HepG2 (cell line): ENCODE measurements at regions not wholly inside any gene's neighbourhood (a gene's known extent, or its start where the extent isn't known, plus 50 kb on each side); places are given as distances from the start of the nearest gene placed in this dataset.

Source experiments
- CENPT ChIP-seq: sonication (generic); formaldehyde crosslinking; IDR thresholded peaks from 2 replicates; pipeline ENCODE4 v1.8.0; 2022; ENCODE audit warnings: low read depth, mild to moderate bottlenecking, moderate library complexity, missing genetic modification reagents
- EZH2 ChIP-seq: conservative IDR thresholded peaks from 2 replicates; pipeline ENCODE4 v1.6.1; 2012; ENCODE audit warnings: mild to moderate bottlenecking, low read depth, low read length, moderate library complexity
- FOSL1 ChIP-seq: sonication (generic); formaldehyde crosslinking; IDR thresholded peaks from 2 replicates; pipeline ENCODE4 v1.9.0; 2021; ENCODE audit warnings: missing genetic modification reagents, borderline replicate concordance
- FOXP1 ChIP-seq, 2 experiments: fragments of 450-650 bp in 1 of 2; IDR thresholded peaks; 2 replicates each; pipeline ENCODE4 v1.6.1; 2017 to 2018; ENCODE audit warnings: antibody characterized with exemption in 1 of 2
- KDM5A ChIP-seq: fragments of 200-600 bp; sonication (generic); IDR thresholded peaks from 2 replicates; pipeline ENCODE4 v1.7.0; 2018; ENCODE audit warnings: antibody characterized with exemption, mild to moderate bottlenecking, low read length, borderline replicate concordance
- MAX ChIP-seq: IDR thresholded peaks from 2 replicates; pipeline ENCODE4 v1.6.1; 2012; ENCODE audit warnings: inconsistent platforms
- REST ChIP-seq, 2 experiments: IDR thresholded peaks; 2 replicates each; pipeline ENCODE4 v1.6.1; 2011 to 2012; ENCODE audit warnings: low read length in 2 of 2, borderline replicate concordance in 1 of 2, low read depth in 1 of 2, mild to moderate bottlenecking in 1 of 2, moderate library complexity in 1 of 2
- THAP8 ChIP-seq: sonication (generic); formaldehyde crosslinking; IDR thresholded peaks from 2 replicates; pipeline ENCODE4 v1.5.1; 2020; ENCODE audit warnings: missing genetic modification reagents, mild to moderate bottlenecking, borderline replicate concordance
- ZBTB4 ChIP-seq: sonication (generic); formaldehyde crosslinking; IDR thresholded peaks from 2 replicates; pipeline ENCODE4 v1.4.0; 2020; ENCODE audit warnings: missing genetic modification reagents, mild to moderate bottlenecking, borderline replicate concordance
- ZFP82 ChIP-seq: sonication (generic); formaldehyde crosslinking; IDR thresholded peaks from 2 replicates; pipeline ENCODE4 v1.5.1; 2020; ENCODE audit warnings: mild to moderate bottlenecking, missing genetic modification reagents, borderline replicate concordance
- ZNF3 ChIP-seq: IDR thresholded peaks from 2 replicates; pipeline ENCODE4 v1.7.0; 2017; ENCODE audit warnings: inconsistent platforms
- ZNF639 ChIP-seq: conservative IDR thresholded peaks from 2 replicates; pipeline ENCODE4 v1.6.1; 2018; ENCODE audit warnings: missing genetic modification reagents
- ZNF687 ChIP-seq: sonication (generic); formaldehyde crosslinking; IDR thresholded peaks from 2 replicates; pipeline ENCODE4 v1.5.1; 2020; ENCODE audit warnings: mild to moderate bottlenecking, missing genetic modification reagents, moderate library complexity
- TF ChIP-seq, protein P1 (sequence below): sonication (generic); formaldehyde crosslinking; IDR thresholded peaks from 2 replicates; pipeline ENCODE4 v1.4.0; 2020; ENCODE audit warnings: missing genetic modification reagents

DNA sequence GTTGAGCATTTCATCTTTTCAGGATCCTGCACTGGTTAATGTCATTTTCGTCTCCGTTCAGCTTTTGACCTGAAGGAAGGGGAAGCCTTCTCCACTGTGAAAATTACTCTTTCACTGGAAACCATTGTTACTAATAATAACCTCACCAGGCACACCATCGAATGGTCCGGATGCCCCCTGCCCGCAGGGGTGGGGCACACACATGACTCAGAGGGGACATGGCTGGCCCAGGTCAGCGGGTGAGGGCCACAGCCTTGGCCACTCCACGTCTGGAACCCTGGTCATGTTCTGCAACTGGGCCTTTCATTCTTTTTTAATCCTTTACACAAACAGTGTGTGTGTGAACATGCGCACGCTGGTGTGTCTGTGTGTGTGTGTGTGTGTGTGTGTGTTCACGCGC is 191.8 kb downstream of the BCOR start:
- TF ChIP-seq KDM5A (no peak), MAX (no peak), ZNF3 (no peak), REST (IDR thresholded peaks at IDR 0.05; ENCODE audit: borderline replicate concordance in 1 of 2, low read depth in 1 of 2, low read length in 2 of 2) (no peak), ZBTB4 (no peak), ZFP82 (CRISPR knock-in tag) (no peak), THAP8 (CRISPR knock-in tag) (no peak), FOSL1 (CRISPR knock-in tag) (no peak), ZNF687 (CRISPR knock-in tag) (no peak), CENPT (no peak), FOXP1 (IDR thresholded peaks at IDR 0.05) (no peak), FOXP1 (CRISPR knock-in tag; IDR thresholded peaks at IDR 0.05) (no peak), EZH2 (no peak), ZNF639 (CRISPR knock-in tag) (no peak)
- TF ChIP-seq, protein P1, sequence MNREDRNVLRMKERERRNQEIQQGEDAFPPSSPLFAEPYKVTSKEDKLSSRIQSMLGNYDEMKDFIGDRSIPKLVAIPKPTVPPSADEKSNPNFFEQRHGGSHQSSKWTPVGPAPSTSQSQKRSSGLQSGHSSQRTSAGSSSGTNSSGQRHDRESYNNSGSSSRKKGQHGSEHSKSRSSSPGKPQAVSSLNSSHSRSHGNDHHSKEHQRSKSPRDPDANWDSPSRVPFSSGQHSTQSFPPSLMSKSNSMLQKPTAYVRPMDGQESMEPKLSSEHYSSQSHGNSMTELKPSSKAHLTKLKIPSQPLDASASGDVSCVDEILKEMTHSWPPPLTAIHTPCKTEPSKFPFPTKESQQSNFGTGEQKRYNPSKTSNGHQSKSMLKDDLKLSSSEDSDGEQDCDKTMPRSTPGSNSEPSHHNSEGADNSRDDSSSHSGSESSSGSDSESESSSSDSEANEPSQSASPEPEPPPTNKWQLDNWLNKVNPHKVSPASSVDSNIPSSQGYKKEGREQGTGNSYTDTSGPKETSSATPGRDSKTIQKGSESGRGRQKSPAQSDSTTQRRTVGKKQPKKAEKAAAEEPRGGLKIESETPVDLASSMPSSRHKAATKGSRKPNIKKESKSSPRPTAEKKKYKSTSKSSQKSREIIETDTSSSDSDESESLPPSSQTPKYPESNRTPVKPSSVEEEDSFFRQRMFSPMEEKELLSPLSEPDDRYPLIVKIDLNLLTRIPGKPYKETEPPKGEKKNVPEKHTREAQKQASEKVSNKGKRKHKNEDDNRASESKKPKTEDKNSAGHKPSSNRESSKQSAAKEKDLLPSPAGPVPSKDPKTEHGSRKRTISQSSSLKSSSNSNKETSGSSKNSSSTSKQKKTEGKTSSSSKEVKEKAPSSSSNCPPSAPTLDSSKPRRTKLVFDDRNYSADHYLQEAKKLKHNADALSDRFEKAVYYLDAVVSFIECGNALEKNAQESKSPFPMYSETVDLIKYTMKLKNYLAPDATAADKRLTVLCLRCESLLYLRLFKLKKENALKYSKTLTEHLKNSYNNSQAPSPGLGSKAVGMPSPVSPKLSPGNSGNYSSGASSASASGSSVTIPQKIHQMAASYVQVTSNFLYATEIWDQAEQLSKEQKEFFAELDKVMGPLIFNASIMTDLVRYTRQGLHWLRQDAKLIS (CRISPR knock-in tag) = no peak
